ENCODE measurements at regions not wholly inside any gene's neighbourhood (a gene's known extent, or its start where the extent isn't known, plus 50 kb on each side); places are given as distances from the start of the nearest gene placed in this dataset.
"Not testable (repeated sequence)": the region's sequence is repeated elsewhere in the genome, so short reads cannot be mapped to it uniquely, and the experiment has no call there.

DNA sequence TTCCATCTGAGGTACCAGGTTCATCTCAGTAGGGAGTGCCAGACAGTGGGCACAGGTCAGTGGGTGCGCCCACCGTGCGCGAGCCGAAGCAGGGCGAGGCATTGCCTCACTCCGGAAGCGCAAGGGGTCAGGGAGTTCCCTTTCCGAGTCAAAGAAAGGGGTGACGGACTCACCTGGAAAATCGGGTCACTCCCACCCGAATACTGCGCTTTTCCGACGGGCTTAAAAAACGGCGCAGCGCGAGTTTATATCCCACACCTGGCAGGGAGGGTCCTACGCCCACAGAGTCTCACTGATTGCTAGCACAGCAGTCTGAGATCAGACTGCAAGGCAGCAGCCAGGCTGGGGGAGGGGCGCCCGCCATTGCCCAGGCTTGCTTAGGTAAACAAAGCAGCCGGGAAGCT lies 101.5 kb upstream of the POMZP3 start:
- not testable (repeated sequence) for TF ChIP-seq POLR2AphosphoS5 (IDR thresholded peaks at IDR 0.05; ENCODE audit: low read depth, low read length); EZH2phosphoT487 (IDR thresholded peaks at IDR 0.05; ENCODE audit: borderline replicate concordance); POLR2A (IDR thresholded peaks at IDR 0.05; ENCODE audit: borderline replicate concordance, extremely low read depth, insufficient read depth, insufficient read length); FOSL1 (IDR thresholded peaks at IDR 0.05; ENCODE audit: low read depth); JUND (IDR thresholded peaks at IDR 0.05); RAD21 (IDR thresholded peaks at IDR 0.05; ENCODE audit: low read depth)
- TF ChIP-seq, protein P1, sequence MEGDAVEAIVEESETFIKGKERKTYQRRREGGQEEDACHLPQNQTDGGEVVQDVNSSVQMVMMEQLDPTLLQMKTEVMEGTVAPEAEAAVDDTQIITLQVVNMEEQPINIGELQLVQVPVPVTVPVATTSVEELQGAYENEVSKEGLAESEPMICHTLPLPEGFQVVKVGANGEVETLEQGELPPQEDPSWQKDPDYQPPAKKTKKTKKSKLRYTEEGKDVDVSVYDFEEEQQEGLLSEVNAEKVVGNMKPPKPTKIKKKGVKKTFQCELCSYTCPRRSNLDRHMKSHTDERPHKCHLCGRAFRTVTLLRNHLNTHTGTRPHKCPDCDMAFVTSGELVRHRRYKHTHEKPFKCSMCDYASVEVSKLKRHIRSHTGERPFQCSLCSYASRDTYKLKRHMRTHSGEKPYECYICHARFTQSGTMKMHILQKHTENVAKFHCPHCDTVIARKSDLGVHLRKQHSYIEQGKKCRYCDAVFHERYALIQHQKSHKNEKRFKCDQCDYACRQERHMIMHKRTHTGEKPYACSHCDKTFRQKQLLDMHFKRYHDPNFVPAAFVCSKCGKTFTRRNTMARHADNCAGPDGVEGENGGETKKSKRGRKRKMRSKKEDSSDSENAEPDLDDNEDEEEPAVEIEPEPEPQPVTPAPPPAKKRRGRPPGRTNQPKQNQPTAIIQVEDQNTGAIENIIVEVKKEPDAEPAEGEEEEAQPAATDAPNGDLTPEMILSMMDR (IDR thresholded peaks at IDR 0.05 in 2 of 3, conservative IDR thresholded peaks at IDR 0.05 in 1 of 3; ENCODE audit: borderline replicate concordance in 1 of 3, insufficient read depth in 1 of 3, low read depth in 2 of 3, low read length in 2 of 3) = not testable (repeated sequence)
- TF ChIP-seq, protein P2, sequence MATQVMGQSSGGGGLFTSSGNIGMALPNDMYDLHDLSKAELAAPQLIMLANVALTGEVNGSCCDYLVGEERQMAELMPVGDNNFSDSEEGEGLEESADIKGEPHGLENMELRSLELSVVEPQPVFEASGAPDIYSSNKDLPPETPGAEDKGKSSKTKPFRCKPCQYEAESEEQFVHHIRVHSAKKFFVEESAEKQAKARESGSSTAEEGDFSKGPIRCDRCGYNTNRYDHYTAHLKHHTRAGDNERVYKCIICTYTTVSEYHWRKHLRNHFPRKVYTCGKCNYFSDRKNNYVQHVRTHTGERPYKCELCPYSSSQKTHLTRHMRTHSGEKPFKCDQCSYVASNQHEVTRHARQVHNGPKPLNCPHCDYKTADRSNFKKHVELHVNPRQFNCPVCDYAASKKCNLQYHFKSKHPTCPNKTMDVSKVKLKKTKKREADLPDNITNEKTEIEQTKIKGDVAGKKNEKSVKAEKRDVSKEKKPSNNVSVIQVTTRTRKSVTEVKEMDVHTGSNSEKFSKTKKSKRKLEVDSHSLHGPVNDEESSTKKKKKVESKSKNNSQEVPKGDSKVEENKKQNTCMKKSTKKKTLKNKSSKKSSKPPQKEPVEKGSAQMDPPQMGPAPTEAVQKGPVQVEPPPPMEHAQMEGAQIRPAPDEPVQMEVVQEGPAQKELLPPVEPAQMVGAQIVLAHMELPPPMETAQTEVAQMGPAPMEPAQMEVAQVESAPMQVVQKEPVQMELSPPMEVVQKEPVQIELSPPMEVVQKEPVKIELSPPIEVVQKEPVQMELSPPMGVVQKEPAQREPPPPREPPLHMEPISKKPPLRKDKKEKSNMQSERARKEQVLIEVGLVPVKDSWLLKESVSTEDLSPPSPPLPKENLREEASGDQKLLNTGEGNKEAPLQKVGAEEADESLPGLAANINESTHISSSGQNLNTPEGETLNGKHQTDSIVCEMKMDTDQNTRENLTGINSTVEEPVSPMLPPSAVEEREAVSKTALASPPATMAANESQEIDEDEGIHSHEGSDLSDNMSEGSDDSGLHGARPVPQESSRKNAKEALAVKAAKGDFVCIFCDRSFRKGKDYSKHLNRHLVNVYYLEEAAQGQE (IDR thresholded peaks at IDR 0.05; ENCODE audit: low read depth) = not testable (repeated sequence)
- TF ChIP-seq, protein P3, sequence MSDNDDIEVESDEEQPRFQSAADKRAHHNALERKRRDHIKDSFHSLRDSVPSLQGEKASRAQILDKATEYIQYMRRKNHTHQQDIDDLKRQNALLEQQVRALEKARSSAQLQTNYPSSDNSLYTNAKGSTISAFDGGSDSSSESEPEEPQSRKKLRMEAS (IDR thresholded peaks at IDR 0.05) = not testable (repeated sequence)

Measured in HCT116 (cell line).